IPS-15b (cell line): ENCODE measurements at regions not wholly inside any gene's neighbourhood (a gene's known extent, or its start where the extent isn't known, plus 50 kb on each side); places are given as distances from the start of the nearest gene placed in this dataset.
"Not testable (repeated sequence)": the region's sequence is repeated elsewhere in the genome, so short reads cannot be mapped to it uniquely, and the experiment has no call there.

Experiments
- H3K27me3 ChIP-seq: one replicate; pipeline ENCODE4 v1.6.1; 2013; ENCODE audit warnings: low read length; ENCODE audit not compliant: control insufficient read depth, insufficient read depth
- H3K36me3 ChIP-seq: one replicate; pipeline ENCODE4 v1.6.1; 2013; ENCODE audit warnings: low read length; ENCODE audit not compliant: control insufficient read depth, insufficient read depth
- H3K4me1 ChIP-seq: one replicate; pipeline ENCODE4 v1.6.1; 2013; ENCODE audit warnings: mild to moderate bottlenecking, low read length; ENCODE audit not compliant: control insufficient read depth, insufficient read depth
- H3K4me3 ChIP-seq: one replicate; pipeline ENCODE4 v1.5.1; 2013; ENCODE audit warnings: low read depth, low read length
- H3K9ac ChIP-seq: one replicate; pipeline ENCODE4 v1.6.1; 2013; ENCODE audit warnings: low read depth, mild to moderate bottlenecking, low read length
- H3K9me3 ChIP-seq: one replicate; pipeline ENCODE4 v1.6.1; 2013; ENCODE audit warnings: mild to moderate bottlenecking, low read length; ENCODE audit not compliant: control insufficient read depth, insufficient read depth

DNA sequence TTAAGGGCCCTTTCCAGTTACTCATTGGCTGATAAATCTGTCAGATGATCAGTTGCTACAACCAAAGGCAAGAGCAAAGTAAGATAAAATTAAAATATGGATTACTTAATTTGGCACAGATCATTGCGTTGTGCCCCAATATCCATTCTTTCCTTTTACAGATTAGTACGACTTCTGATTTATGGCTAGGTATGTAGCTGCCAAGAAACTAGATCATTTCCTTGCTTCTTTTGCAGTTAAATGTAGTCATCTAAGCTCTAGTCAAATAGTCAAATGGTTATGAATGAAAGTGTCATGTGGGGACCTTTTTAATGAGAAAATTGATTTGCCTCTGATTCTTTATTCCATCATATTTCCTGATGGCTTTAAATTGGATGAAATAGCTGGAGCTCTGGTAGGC lies 1039.9 kb upstream of the FLRT2 start:
- Histone ChIP-seq H3K4me3 (no peak overlapping the region), H3K27me3 (no peaks in the 10 kb centered on the region), H3K9ac (no peak overlapping the region), H3K36me3 (no peaks in the 10 kb centered on the region), H3K9me3 (no peaks in the 10 kb centered on the region), H3K4me1 (no peaks in the 10 kb centered on the region)

GRCh38 chr14:84492685-84493084 lies 1037.3 kb upstream of the FLRT2 start:
- no peaks in the 10 kb centered on the region for H3K27me3 ChIP-seq
- H3K4me1 ChIP-seq, result no peaks in the 10 kb centered on the region
- no peaks in the 10 kb centered on the region for H3K36me3 ChIP-seq
- no peak overlapping the region for H3K9ac ChIP-seq
- no peak overlapping the region for H3K4me3 ChIP-seq
- no peaks in the 10 kb centered on the region for H3K9me3 ChIP-seq

GRCh38 chr14:84493779-84494178 lies 1036.2 kb upstream of the FLRT2 start:
- H3K4me3 ChIP-seq, result no peak overlapping the region
- H3K9me3 ChIP-seq, result no peaks in the 10 kb centered on the region
- H3K9ac ChIP-seq, result no peak overlapping the region
- H3K36me3 ChIP-seq, result no peaks in the 10 kb centered on the region
- H3K4me1 ChIP-seq, result no peaks in the 10 kb centered on the region
- H3K27me3 ChIP-seq, result no peaks in the 10 kb centered on the region

DNA sequence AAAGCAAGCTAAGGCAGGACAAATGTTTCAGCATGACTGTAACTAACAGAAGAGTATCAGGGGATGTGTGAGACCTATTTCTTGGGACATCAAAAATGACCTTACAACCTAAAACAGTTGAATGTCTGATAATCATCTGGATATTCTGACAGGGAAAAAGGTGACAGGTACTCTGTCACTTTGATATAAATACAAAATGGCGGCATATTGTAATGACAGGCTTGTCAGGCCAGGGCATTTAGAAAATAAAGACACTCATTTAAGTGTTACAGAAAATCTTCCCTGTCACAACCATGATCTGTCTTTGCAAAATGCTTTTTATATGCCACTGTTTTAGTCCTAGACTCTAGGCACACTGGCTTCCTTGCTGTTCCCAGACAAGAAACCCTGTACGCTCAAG lies 1033.3 kb upstream of the FLRT2 start:
- Histone ChIP-seq H3K4me3 (no peak overlapping the region), H3K27me3 (no peaks in the 10 kb centered on the region), H3K9me3 (no peaks in the 10 kb centered on the region), H3K4me1 (no peaks in the 10 kb centered on the region), H3K9ac (no peak overlapping the region), H3K36me3 (no peaks in the 10 kb centered on the region)

- H3K9me3 ChIP-seq, H3K27me3 ChIP-seq, H3K4me1 ChIP-seq, H3K4me3 ChIP-seq, H3K9ac ChIP-seq, H3K36me3 ChIP-seq: not testable (repeated sequence)
These were observed 1017.1 kb upstream of the FLRT2 start for GRCh38 chr14:84512823-84513222.

DNA sequence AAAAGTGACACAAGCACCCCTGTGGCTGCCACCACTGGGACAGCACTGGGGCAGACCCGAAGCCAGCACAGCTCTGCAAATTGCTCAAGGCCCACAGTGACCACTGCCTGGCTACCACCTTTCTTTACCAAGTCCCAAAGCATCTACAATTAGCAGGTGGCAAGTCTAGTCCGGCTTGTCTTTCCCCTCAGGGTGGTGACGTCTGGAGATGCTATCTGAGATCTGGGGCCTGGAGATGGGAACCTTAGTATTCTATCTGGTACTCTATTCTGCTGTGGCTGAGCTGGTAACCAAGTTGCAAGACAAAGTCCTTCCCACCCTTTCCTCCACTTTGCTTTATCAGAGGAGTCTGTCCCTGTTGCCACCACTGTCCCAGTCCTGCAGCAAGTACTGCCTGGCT lies 1010.1 kb upstream of the FLRT2 start:
- Histone ChIP-seq H3K9me3 (no peaks in the 10 kb centered on the region), H3K27me3 (no peaks in the 10 kb centered on the region), H3K4me1 (no peaks in the 10 kb centered on the region), H3K36me3 (no peaks in the 10 kb centered on the region), H3K4me3 (no peak overlapping the region), H3K9ac (no peak overlapping the region)

DNA sequence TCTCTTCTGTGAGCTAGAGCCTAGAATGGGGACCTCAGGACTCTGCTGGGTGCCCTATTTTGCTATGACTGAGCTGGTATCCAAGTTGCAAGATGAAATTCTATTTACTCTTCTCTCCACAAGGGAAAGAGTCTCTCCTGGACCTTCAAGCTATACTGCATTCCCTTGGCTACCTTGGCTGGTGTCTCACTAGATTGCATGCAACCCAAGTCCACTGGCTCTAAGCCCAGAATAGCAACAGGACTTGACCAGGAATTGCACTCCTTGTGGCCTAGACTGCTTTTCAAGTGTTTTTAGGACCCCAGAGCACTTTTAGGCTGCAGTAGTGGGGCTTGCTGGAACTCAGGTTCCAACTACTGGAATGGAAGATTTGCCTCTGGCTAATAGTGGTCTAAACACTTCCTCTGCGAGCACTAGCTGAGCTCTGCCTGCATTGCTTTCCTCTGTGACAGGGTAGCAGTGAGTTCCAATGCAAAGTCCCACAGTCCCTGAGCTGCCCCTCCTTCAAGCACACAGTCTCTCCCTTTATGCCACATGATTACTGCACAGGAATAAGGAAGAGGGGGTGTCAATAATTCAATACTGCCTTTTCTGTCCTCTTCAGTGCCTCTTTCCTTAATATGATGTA lies 1009.1 kb upstream of the FLRT2 start:
- Histone ChIP-seq H3K36me3 (no peaks in the 10 kb centered on the region), H3K27me3 (no peaks in the 10 kb centered on the region), H3K4me1 (no peaks in the 10 kb centered on the region), H3K9ac (no peak overlapping the region), H3K9me3 (no peaks in the 10 kb centered on the region), H3K4me3 (no peak overlapping the region)

DNA sequence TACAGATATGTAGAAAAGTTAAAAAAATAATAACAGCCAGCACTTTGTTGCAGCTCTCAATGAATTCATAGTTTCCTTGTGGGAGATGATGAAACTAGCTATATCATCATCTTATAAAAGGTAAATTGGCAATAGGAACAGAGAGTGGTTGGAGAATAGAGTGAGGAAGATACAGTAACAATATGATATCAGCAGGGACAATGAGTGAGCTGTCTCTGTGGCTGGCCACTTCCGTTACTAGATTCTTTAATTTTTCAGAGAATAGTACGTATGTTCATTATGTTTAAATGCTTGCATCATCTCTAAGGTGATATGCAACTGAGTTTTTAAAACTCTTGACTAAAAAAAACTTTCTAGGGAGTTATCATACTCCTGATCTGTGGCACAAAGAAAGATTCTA lies 1006.2 kb upstream of the FLRT2 start:
- H3K4me1 ChIP-seq, result no peaks in the 10 kb centered on the region
- no peaks in the 10 kb centered on the region for H3K27me3 ChIP-seq
- H3K9me3 ChIP-seq, result no peaks in the 10 kb centered on the region
- H3K36me3 ChIP-seq, result no peaks in the 10 kb centered on the region
- H3K9ac ChIP-seq, result no peak overlapping the region
- no peak overlapping the region for H3K4me3 ChIP-seq

DNA sequence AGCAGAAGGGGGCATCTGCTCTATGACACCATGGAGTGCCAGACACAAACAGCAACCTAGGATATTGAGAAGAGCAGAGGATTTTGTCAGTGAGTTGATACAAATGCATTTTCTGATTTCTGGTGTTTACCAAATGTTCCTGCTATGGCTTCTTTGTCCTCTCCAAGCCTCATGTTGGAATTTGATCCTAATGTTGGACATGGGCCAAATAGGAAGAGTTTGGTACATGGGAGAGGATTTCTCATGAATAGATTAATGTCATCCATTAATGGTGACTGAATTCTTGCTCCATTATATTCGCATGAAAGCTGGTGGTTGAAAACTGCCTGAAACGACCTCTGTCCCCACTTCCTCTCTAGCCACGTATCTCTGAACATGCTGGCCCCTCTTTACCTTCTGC lies 1002.2 kb upstream of the FLRT2 start:
- no peak overlapping the region for H3K9ac ChIP-seq
- no peaks in the 10 kb centered on the region for H3K36me3 ChIP-seq
- H3K27me3 ChIP-seq, result no peaks in the 10 kb centered on the region
- H3K9me3 ChIP-seq, result no peaks in the 10 kb centered on the region
- no peaks in the 10 kb centered on the region for H3K4me1 ChIP-seq
- H3K4me3 ChIP-seq, result no peak overlapping the region

DNA sequence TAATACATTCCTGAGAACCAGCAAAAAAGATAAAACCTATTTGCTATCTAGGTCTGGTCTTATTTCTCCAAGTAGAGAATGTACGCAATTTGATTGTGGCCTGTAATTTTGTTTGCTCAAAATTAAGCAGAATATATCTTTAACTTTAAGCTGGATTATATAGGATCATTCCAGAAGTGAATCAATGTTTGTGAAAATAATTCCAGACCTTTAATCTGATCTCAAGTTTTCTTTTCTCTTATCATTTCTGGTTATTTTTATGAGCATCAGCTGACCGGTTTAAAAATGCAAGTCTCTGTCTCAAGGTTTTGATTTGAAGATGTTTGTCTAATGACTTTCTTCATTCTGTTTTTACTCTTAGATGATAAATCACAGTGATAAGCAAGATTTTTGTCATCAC lies 997.9 kb upstream of the FLRT2 start:
- no peaks in the 10 kb centered on the region for H3K36me3 ChIP-seq
- no peak overlapping the region for H3K9ac ChIP-seq
- no peaks in the 10 kb centered on the region for H3K27me3 ChIP-seq
- no peaks in the 10 kb centered on the region for H3K9me3 ChIP-seq
- H3K4me3 ChIP-seq, result no peak overlapping the region
- peaks cover 3% of the 10 kb centered on the region for H3K4me1 ChIP-seq

DNA sequence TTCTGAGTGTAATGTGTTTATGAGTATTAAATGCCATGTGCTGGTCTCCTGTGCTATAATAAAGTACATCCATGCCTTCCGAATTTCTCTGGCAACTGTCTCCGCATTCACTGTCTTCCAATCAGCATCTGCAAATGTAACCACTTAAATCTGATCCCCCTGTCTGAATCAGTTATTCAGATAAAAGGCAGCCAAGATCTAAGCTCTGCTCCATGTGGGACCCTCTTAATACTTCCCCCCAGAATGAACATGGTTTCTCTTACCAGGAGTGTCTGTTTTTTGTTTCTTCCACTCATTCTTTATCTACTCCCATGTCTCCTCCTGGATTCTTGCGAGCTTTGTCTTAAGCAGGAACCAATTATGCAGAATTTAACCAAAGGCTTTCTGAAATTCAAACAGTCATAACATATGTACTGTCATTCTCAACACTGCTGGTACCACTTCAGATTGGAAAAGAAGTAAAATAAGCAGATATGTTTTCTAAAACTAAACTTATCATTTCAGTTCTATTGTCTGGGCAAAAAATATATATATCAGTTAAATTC lies 996.7 kb upstream of the FLRT2 start:
- H3K9me3 ChIP-seq, result no peaks in the 10 kb centered on the region
- H3K4me3 ChIP-seq, result no peak overlapping the region
- no peaks in the 10 kb centered on the region for H3K27me3 ChIP-seq
- H3K9ac ChIP-seq, result no peak overlapping the region
- H3K36me3 ChIP-seq, result no peaks in the 10 kb centered on the region
- H3K4me1 ChIP-seq, result peaks cover 3% of the 10 kb centered on the region

GRCh38 chr14:84533791-84534190 lies 996.2 kb upstream of the FLRT2 start:
- Histone ChIP-seq H3K4me1 (peaks cover 3% of the 10 kb centered on the region), H3K36me3 (no peaks in the 10 kb centered on the region), H3K9me3 (no peaks in the 10 kb centered on the region)

More at GRCh38 chr14:84533791-84534190, 996.2 kb upstream of the FLRT2 start:
- Histone ChIP-seq H3K9ac (no peak overlapping the region), H3K4me3 (no peak overlapping the region), H3K27me3 (no peaks in the 10 kb centered on the region)
